Colonic mucosa (tissue), 4 donors: ENCODE measurements at regions not wholly inside any gene's neighbourhood (a gene's known extent, or its start where the extent isn't known, plus 50 kb on each side); places are given as distances from the start of the nearest gene placed in this dataset.

Experiments
- DNase-seq: peaks from one replicate; pipeline ENCODE4 v3.0.0-alpha.2; 2020
- H3K27ac ChIP-seq: fragments of 200-600 bp; one replicate; pipeline ENCODE4 v1.8.0; 2021
- H3K27me3 ChIP-seq: fragments of 200-600 bp; one replicate; pipeline ENCODE4 v1.8.0; 2021
- H3K36me3 ChIP-seq: fragments of 200-600 bp; one replicate; pipeline ENCODE4 v1.8.0; 2021
- H3K4me1 ChIP-seq: fragments of 200-600 bp; one replicate; pipeline ENCODE4 v1.8.0; 2021; ENCODE audit warnings: mild to moderate bottlenecking
- H3K4me3 ChIP-seq: fragments of 200-600 bp; one replicate; pipeline ENCODE4 v1.8.0; 2021
- H3K9ac ChIP-seq, 2 donors: one replicate each; pipeline ENCODE4 v1.7.0; 2013; ENCODE audit warnings: control low read depth in 2 of 2, low read depth in 2 of 2, low read length in 2 of 2
- H3K9me3 ChIP-seq: fragments of 200-600 bp; one replicate; pipeline ENCODE4 v1.8.0; 2021
- CTCF ChIP-seq: fragments of 200-600 bp; IDR thresholded peaks from one replicate; pipeline ENCODE4 v1.8.0; 2022; ENCODE audit warnings: antibody characterized with exemption, mild to moderate bottlenecking
- intact Hi-C: fragments of 100-400 bp; cut with DNase I; formaldehyde crosslinking; loops from one replicate; pipeline ENCODE4 v1.14.1; 2022
- donor health status: healthy.
- donor health status: DM: no; HTN: no; CAD: no.
- donor health status: DM: no; HTN: no; CAD: no.

- Histone ChIP-seq H3K9ac (no peak overlapping the region), H3K36me3 (no peaks in the 10 kb centered on the region), H3K27ac (no peak overlapping the region), H3K4me3 (no peak overlapping the region), H3K27me3 (no peaks in the 10 kb centered on the region), H3K9me3 (no peaks in the 10 kb centered on the region), H3K4me1 (no peaks in the 10 kb centered on the region)
- no peak for DNase-seq
- intact Hi-C loops = no loop called here
- no peak for TF ChIP-seq CTCF
These were observed 443.8 kb downstream of the PRDM2 start for GRCh38 chr1:14143777-14144176.

GRCh38 chr1:14148526-14148925, 448.5 kb downstream of the PRDM2 start:
- H3K27ac ChIP-seq = no peak overlapping the region
- intact Hi-C loops = no loop called here
- H3K9me3 ChIP-seq = no peaks in the 10 kb centered on the region
- no peak for TF ChIP-seq CTCF
- no peaks in the 10 kb centered on the region for H3K36me3 ChIP-seq
- no peaks in the 10 kb centered on the region for H3K27me3 ChIP-seq
- H3K9ac ChIP-seq = no peak overlapping the region
- DNase-seq = no peak
- no peak overlapping the region for H3K4me3 ChIP-seq
- H3K4me1 ChIP-seq = no peaks in the 10 kb centered on the region

GRCh38 chr1:14149431-14149830, 449.1 kb upstream of the KAZN start:
- Histone ChIP-seq H3K27ac (no peak overlapping the region), H3K9ac (no peak overlapping the region), H3K36me3 (no peaks in the 10 kb centered on the region), H3K9me3 (no peaks in the 10 kb centered on the region), H3K27me3 (no peaks in the 10 kb centered on the region), H3K4me3 (no peak overlapping the region), H3K4me1 (no peaks in the 10 kb centered on the region)
- intact Hi-C loops = no loop called here
- DNase-seq = no peak
- no peak for TF ChIP-seq CTCF

- Histone ChIP-seq H3K4me3 (no peak overlapping the region), H3K27ac (no peak overlapping the region), H3K9me3 (no peaks in the 10 kb centered on the region), H3K36me3 (no peaks in the 10 kb centered on the region), H3K27me3 (no peaks in the 10 kb centered on the region), H3K4me1 (no peaks in the 10 kb centered on the region), H3K9ac (no peak overlapping the region)
- intact Hi-C loops = no loop called here
- no peak for TF ChIP-seq CTCF
- DNase-seq = no peak
These were observed 441.9 kb upstream of the KAZN start for GRCh38 chr1:14156543-14156942.

- no peak for TF ChIP-seq CTCF
These were observed 437.7 kb upstream of the KAZN start for GRCh38 chr1:14160781-14161180.

GRCh38 chr1:14163246-14163645, 435.2 kb upstream of the KAZN start:
- H3K27me3 ChIP-seq = no peaks in the 10 kb centered on the region
- H3K27ac ChIP-seq = no peak overlapping the region
- TF ChIP-seq CTCF = no peak
- no peaks in the 10 kb centered on the region for H3K36me3 ChIP-seq
- intact Hi-C loops = no loop called here
- H3K4me3 ChIP-seq = no peak overlapping the region
- no peak overlapping the region for H3K9ac ChIP-seq
- DNase-seq = no peak
- H3K9me3 ChIP-seq = no peaks in the 10 kb centered on the region
- no peaks in the 10 kb centered on the region for H3K4me1 ChIP-seq

More at GRCh38 chr1:14160781-14161180, 437.7 kb upstream of the KAZN start:
- Histone ChIP-seq H3K4me1 (no peaks in the 10 kb centered on the region), H3K9me3 (no peaks in the 10 kb centered on the region), H3K9ac (no peak overlapping the region), H3K4me3 (no peak overlapping the region), H3K27ac (no peak overlapping the region), H3K36me3 (no peaks in the 10 kb centered on the region), H3K27me3 (no peaks in the 10 kb centered on the region)
- DNase-seq = no peak
- intact Hi-C loops = no loop called here
